ENCODE measurements at regions not wholly inside any gene's neighbourhood (a gene's known extent, or its start where the extent isn't known, plus 50 kb on each side); places are given as distances from the start of the nearest gene placed in this dataset.

GRCh38 chr13:59368693-59369092, 795.0 kb downstream of the DIAPH3 start:
- Histone ChIP-seq H3K36me3 (ENCODE audit: control insufficient read depth in 2 of 2, insufficient read depth in 2 of 2, low read length in 1 of 2) (no peaks in the 10 kb centered on the region), H3K4me1 (ENCODE audit: control insufficient read depth, insufficient read depth, low read length) (no peaks in the 10 kb centered on the region), H3K9ac (ENCODE audit: control insufficient read depth, insufficient read depth, low read length) (no peak overlapping the region), H3K27me3 (replicated peaks in 1 of 2; ENCODE audit: control insufficient read depth in 2 of 2, insufficient read depth in 2 of 2, low read length in 1 of 2) (no peaks in the 10 kb centered on the region), H3K27ac (ENCODE audit: control insufficient read depth, insufficient read depth) (no peak overlapping the region), H3K4me3 (no peak overlapping the region), H4K20me1 (ENCODE audit: control insufficient read depth, insufficient read depth) (no peaks in the 10 kb centered on the region), H3K79me2 (ENCODE audit: control insufficient read depth, insufficient read depth, low read length) (no peaks in the 10 kb centered on the region), H3K9me3 (replicated peaks; ENCODE audit: control insufficient read depth, insufficient read depth, low read length) (no peaks in the 10 kb centered on the region), H2AFZ (ENCODE audit: control insufficient read depth, low read depth, low read length) (no peak overlapping the region), H3K4me2 (ENCODE audit: control insufficient read depth, insufficient read depth) (no peak overlapping the region)
- no peak for DNase-seq (ENCODE audit: low read depth, low spot score)
- CTCF ChIA-PET, result interaction anchor here (1.1 kb wide), 1 partner anchor 10 kb away, joined by 3 read pairs; no protein-coding TSS in a partner anchor
- 30% methylated on average over 3 of the region's 3 CpGs for WGBS (ENCODE audit: insufficient coverage, insufficient replicate concordance, low lambda C conversion rate, missing lambda C conversion rate)
- in situ Hi-C loops (cut with MboI) (no loop called here), intact Hi-C loops (cut with micrococcal nuclease; ENCODE audit: unreplicated experiment) (no loop called here)
- no TSS peak for BruUV-seq (replicated peaks)
- POLR2A ChIA-PET, result no interaction called here
- SMC1A ChIA-PET (ENCODE audit: uncharacterized antibody, unreplicated experiment), result interaction anchor here (0.7 to 1.7 kb wide), 3 partner anchors 9 to 40 kb away, joined by 4 read pairs; no protein-coding TSS in a partner anchor
- ATAC-seq, result no peak
- RAD21 ChIA-PET (ENCODE audit: unreplicated experiment), result no interaction called here
- no peak for FAIRE-seq
- TF ChIP-seq IRF5 (IDR thresholded peaks at IDR 0.05; ENCODE audit: borderline replicate concordance) (no peak), CHD1 (IDR thresholded peaks at IDR 0.05; ENCODE audit: low read depth, low read length) (no peak), BRCA1 (IDR thresholded peaks at IDR 0.05; ENCODE audit: low read depth, low read length) (no peak), RCOR1 (conservative IDR thresholded peaks at IDR 0.05; ENCODE audit: low read depth, low read length) (no peak), NRF1 (conservative IDR thresholded peaks at IDR 0.05; ENCODE audit: low read depth, low read length) (no peak), BMI1 (IDR thresholded peaks at IDR 0.05; ENCODE audit: borderline replicate concordance) (no peak), TARDBP (IDR thresholded peaks at IDR 0.05; ENCODE audit: borderline replicate concordance) (no peak), ZNF384 (IDR thresholded peaks at IDR 0.05; ENCODE audit: borderline replicate concordance, low read depth, low read length) (no peak), SMAD5 (IDR thresholded peaks at IDR 0.05; ENCODE audit: low read depth) (no peak), JUNB (IDR thresholded peaks at IDR 0.05) (no peak), CBX5 (IDR thresholded peaks at IDR 0.05; ENCODE audit: low read depth) (no peak), PAX5 (IDR thresholded peaks at IDR 0.05; ENCODE audit: borderline replicate concordance, low read depth, low read length) (no peak), PBX3 (IDR thresholded peaks at IDR 0.05; ENCODE audit: insufficient replicate concordance, low read depth, low read length) (no peak), USF2 (IDR thresholded peaks at IDR 0.05; ENCODE audit: borderline replicate concordance, low read depth, low read length) (no peak), NR2C1 (IDR thresholded peaks at IDR 0.05) (no peak)
- TF ChIP-seq, protein P1, sequence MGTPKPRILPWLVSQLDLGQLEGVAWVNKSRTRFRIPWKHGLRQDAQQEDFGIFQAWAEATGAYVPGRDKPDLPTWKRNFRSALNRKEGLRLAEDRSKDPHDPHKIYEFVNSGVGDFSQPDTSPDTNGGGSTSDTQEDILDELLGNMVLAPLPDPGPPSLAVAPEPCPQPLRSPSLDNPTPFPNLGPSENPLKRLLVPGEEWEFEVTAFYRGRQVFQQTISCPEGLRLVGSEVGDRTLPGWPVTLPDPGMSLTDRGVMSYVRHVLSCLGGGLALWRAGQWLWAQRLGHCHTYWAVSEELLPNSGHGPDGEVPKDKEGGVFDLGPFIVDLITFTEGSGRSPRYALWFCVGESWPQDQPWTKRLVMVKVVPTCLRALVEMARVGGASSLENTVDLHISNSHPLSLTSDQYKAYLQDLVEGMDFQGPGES (IDR thresholded peaks at IDR 0.05), result no peak
- TF ChIP-seq, protein P2, sequence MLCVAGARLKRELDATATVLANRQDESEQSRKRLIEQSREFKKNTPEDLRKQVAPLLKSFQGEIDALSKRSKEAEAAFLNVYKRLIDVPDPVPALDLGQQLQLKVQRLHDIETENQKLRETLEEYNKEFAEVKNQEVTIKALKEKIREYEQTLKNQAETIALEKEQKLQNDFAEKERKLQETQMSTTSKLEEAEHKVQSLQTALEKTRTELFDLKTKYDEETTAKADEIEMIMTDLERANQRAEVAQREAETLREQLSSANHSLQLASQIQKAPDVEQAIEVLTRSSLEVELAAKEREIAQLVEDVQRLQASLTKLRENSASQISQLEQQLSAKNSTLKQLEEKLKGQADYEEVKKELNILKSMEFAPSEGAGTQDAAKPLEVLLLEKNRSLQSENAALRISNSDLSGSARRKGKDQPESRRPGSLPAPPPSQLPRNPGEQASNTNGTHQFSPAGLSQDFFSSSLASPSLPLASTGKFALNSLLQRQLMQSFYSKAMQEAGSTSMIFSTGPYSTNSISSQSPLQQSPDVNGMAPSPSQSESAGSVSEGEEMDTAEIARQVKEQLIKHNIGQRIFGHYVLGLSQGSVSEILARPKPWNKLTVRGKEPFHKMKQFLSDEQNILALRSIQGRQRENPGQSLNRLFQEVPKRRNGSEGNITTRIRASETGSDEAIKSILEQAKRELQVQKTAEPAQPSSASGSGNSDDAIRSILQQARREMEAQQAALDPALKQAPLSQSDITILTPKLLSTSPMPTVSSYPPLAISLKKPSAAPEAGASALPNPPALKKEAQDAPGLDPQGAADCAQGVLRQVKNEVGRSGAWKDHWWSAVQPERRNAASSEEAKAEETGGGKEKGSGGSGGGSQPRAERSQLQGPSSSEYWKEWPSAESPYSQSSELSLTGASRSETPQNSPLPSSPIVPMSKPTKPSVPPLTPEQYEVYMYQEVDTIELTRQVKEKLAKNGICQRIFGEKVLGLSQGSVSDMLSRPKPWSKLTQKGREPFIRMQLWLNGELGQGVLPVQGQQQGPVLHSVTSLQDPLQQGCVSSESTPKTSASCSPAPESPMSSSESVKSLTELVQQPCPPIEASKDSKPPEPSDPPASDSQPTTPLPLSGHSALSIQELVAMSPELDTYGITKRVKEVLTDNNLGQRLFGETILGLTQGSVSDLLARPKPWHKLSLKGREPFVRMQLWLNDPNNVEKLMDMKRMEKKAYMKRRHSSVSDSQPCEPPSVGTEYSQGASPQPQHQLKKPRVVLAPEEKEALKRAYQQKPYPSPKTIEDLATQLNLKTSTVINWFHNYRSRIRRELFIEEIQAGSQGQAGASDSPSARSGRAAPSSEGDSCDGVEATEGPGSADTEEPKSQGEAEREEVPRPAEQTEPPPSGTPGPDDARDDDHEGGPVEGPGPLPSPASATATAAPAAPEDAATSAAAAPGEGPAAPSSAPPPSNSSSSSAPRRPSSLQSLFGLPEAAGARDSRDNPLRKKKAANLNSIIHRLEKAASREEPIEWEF (IDR thresholded peaks at IDR 0.05; ENCODE audit: insufficient replicate concordance, low read depth, low read length), result no peak
